PFSK-1 (cell line): ENCODE measurements at regions not wholly inside any gene's neighbourhood (a gene's known extent, or its start where the extent isn't known, plus 50 kb on each side); places are given as distances from the start of the nearest gene placed in this dataset.
A peak's percentile ranks its signal among the peaks of the same experiment; 100 is the strongest.

Source experiments
- FOXP2 ChIP-seq: optimal IDR thresholded peaks from 2 replicates; pipeline ENCODE3; 2011; ENCODE audit warnings: borderline replicate concordance, control low read depth, inconsistent platforms; ENCODE audit not compliant: insufficient read depth; ENCODE audit errors: extremely low read length, extremely low read depth
- POLR2AphosphoS5 ChIP-seq: IDR thresholded peaks from 2 replicates; pipeline ENCODE4 v1.6.1; 2012; ENCODE audit warnings: low read depth, mild to moderate bottlenecking, control low read depth, low read length, moderate library complexity
- SIN3A ChIP-seq: IDR thresholded peaks from 2 replicates; pipeline ENCODE4 v1.6.1; 2012; ENCODE audit warnings: mild to moderate bottlenecking, low read length, moderate library complexity, borderline replicate concordance; ENCODE audit not compliant: insufficient read depth
- TAF1 ChIP-seq: IDR thresholded peaks from 2 replicates; pipeline ENCODE4 v1.6.1; 2012; ENCODE audit warnings: low read length, control low read depth, borderline replicate concordance; ENCODE audit not compliant: insufficient read depth
- TF ChIP-seq, protein P1 (sequence below), 2 experiments: IDR thresholded peaks; 2 replicates each; pipeline versions ENCODE4 v1.6.1 to v1.8.0; 2011 to 2012; ENCODE audit warnings: low read depth in 2 of 2, low read length in 2 of 2, control low read depth in 1 of 2, inconsistent platforms in 1 of 2, mild to moderate bottlenecking in 1 of 2, moderate library complexity in 1 of 2; ENCODE audit not compliant: insufficient read depth in 1 of 2

- TF ChIP-seq, protein P1, sequence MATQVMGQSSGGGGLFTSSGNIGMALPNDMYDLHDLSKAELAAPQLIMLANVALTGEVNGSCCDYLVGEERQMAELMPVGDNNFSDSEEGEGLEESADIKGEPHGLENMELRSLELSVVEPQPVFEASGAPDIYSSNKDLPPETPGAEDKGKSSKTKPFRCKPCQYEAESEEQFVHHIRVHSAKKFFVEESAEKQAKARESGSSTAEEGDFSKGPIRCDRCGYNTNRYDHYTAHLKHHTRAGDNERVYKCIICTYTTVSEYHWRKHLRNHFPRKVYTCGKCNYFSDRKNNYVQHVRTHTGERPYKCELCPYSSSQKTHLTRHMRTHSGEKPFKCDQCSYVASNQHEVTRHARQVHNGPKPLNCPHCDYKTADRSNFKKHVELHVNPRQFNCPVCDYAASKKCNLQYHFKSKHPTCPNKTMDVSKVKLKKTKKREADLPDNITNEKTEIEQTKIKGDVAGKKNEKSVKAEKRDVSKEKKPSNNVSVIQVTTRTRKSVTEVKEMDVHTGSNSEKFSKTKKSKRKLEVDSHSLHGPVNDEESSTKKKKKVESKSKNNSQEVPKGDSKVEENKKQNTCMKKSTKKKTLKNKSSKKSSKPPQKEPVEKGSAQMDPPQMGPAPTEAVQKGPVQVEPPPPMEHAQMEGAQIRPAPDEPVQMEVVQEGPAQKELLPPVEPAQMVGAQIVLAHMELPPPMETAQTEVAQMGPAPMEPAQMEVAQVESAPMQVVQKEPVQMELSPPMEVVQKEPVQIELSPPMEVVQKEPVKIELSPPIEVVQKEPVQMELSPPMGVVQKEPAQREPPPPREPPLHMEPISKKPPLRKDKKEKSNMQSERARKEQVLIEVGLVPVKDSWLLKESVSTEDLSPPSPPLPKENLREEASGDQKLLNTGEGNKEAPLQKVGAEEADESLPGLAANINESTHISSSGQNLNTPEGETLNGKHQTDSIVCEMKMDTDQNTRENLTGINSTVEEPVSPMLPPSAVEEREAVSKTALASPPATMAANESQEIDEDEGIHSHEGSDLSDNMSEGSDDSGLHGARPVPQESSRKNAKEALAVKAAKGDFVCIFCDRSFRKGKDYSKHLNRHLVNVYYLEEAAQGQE (IDR thresholded peaks at IDR 0.05; ENCODE audit: insufficient read depth in 1 of 2, low read depth in 2 of 2, low read length in 2 of 2), result peak in 1 of 2 experiments; percentile 55; a peak in 1 of 4 replicates
- TF ChIP-seq POLR2AphosphoS5 (peak; percentile 58; the same call in 1 of the 2 replicates), SIN3A (0 out of 2 replicates have a peak, but pooled peaks have one; percentile 12), TAF1 (no peak), FOXP2 (no peak)
Measured at GRCh38 chr11:22491555-22492225, 133.9 kb downstream of the FANCF start.

- TF ChIP-seq, protein P1 (IDR thresholded peaks at IDR 0.05; ENCODE audit: insufficient read depth in 1 of 2, low read depth in 2 of 2, low read length in 2 of 2), result no peak
- no peak for TF ChIP-seq SIN3A
- TF ChIP-seq FOXP2, result no peak
- TF ChIP-seq TAF1, result no peak
- no peak for TF ChIP-seq POLR2AphosphoS5
Measured at GRCh38 chr11:22479971-22480720, 142.0 kb downstream of the SLC17A6 start.

- TF ChIP-seq FOXP2, result no peak
- TF ChIP-seq, protein P1 (IDR thresholded peaks at IDR 0.05; ENCODE audit: insufficient read depth in 1 of 2, low read depth in 2 of 2, low read length in 2 of 2), result no peak
Measured at GRCh38 chr11:22479208-22479607, 141.0 kb downstream of the SLC17A6 start.

GRCh38 chr11:22478169-22478568 lies 140.0 kb downstream of the SLC17A6 start:
- no peak for TF ChIP-seq SIN3A
- TF ChIP-seq, protein P1 (IDR thresholded peaks at IDR 0.05; ENCODE audit: insufficient read depth in 1 of 2, low read depth in 2 of 2, low read length in 2 of 2), result no peak
- no peak for TF ChIP-seq TAF1
- no peak for TF ChIP-seq FOXP2
- TF ChIP-seq POLR2AphosphoS5, result no peak

- TF ChIP-seq POLR2AphosphoS5 (no peak), FOXP2 (no peak), SIN3A (no peak), TAF1 (no peak)
- TF ChIP-seq, protein P1 (IDR thresholded peaks at IDR 0.05; ENCODE audit: insufficient read depth in 1 of 2, low read depth in 2 of 2, low read length in 2 of 2), result no peak
Measured at GRCh38 chr11:22477312-22477711, 139.1 kb downstream of the SLC17A6 start.
